GM21526 (cell line): ENCODE measurements at regions not wholly inside any gene's neighbourhood (a gene's known extent, or its start where the extent isn't known, plus 50 kb on each side); places are given as distances from the start of the nearest gene placed in this dataset.
"Not testable (repeated sequence)": the region's sequence is repeated elsewhere in the genome, so short reads cannot be mapped to it uniquely, and the experiment has no call there.

Experiments used
- ATAC-seq: cut with Tn5 transposase; IDR thresholded peaks from one replicate; pipeline ENCODE4 v1.9.1; 2021; ENCODE audit warnings: moderate library complexity; ENCODE audit not compliant: unreplicated experiment, low FRiP score

GRCh38 chr2:34545486-34546136 is 946.5 kb upstream of the FAM98A start:
- no peak for ATAC-seq

GRCh38 chr2:34534761-34535160 is 935.7 kb upstream of the FAM98A start:
- no peak for ATAC-seq

GRCh38 chr2:34534341-34534740 is 935.2 kb upstream of the FAM98A start:
- ATAC-seq: no peak

GRCh38 chr2:34533585-34534183 is 934.6 kb upstream of the FAM98A start:
- ATAC-seq: no peak

- ATAC-seq: no peak
Measured at GRCh38 chr2:34529965-34530364, 930.9 kb upstream of the FAM98A start.

GRCh38 chr2:34523958-34524514 is 924.9 kb upstream of the FAM98A start:
- ATAC-seq: no peak

- ATAC-seq: no peak
Measured at GRCh38 chr2:34519659-34520058, 920.6 kb upstream of the FAM98A start.

GRCh38 chr2:34498561-34498960 is 899.5 kb upstream of the FAM98A start:
- no peak for ATAC-seq

- not testable (repeated sequence) for ATAC-seq
Measured at GRCh38 chr2:34494192-34494591, 895.1 kb upstream of the FAM98A start.

- ATAC-seq: no peak
Measured at GRCh38 chr2:34492561-34493455, 893.7 kb upstream of the FAM98A start.

GRCh38 chr2:34486965-34487364 is 887.9 kb upstream of the FAM98A start:
- ATAC-seq: no peak

- no peak for ATAC-seq
Measured at GRCh38 chr2:34481542-34481941, 882.4 kb upstream of the FAM98A start.

GRCh38 chr2:34480366-34480765 is 881.3 kb upstream of the FAM98A start:
- ATAC-seq: no peak

GRCh38 chr2:34475156-34475555 is 876.1 kb upstream of the FAM98A start:
- no peak for ATAC-seq

- ATAC-seq: no peak
Measured at GRCh38 chr2:34474646-34475045, 875.5 kb upstream of the FAM98A start.

GRCh38 chr2:34447097-34447496 is 848.0 kb upstream of the FAM98A start:
- ATAC-seq: no peak

GRCh38 chr2:34423301-34423700 is 824.2 kb upstream of the FAM98A start:
- no peak for ATAC-seq

GRCh38 chr2:34419856-34420255 is 820.8 kb upstream of the FAM98A start:
- ATAC-seq: no peak

GRCh38 chr2:34416856-34417255 is 817.8 kb upstream of the FAM98A start:
- ATAC-seq: no peak

GRCh38 chr2:34414856-34415255 is 815.8 kb upstream of the FAM98A start:
- ATAC-seq: no peak

- no peak for ATAC-seq
Measured at GRCh38 chr2:34408100-34408499, 809.0 kb upstream of the FAM98A start.
